ENCODE measurements at regions not wholly inside any gene's neighbourhood (a gene's known extent, or its start where the extent isn't known, plus 50 kb on each side); places are given as distances from the start of the nearest gene placed in this dataset.

DNA sequence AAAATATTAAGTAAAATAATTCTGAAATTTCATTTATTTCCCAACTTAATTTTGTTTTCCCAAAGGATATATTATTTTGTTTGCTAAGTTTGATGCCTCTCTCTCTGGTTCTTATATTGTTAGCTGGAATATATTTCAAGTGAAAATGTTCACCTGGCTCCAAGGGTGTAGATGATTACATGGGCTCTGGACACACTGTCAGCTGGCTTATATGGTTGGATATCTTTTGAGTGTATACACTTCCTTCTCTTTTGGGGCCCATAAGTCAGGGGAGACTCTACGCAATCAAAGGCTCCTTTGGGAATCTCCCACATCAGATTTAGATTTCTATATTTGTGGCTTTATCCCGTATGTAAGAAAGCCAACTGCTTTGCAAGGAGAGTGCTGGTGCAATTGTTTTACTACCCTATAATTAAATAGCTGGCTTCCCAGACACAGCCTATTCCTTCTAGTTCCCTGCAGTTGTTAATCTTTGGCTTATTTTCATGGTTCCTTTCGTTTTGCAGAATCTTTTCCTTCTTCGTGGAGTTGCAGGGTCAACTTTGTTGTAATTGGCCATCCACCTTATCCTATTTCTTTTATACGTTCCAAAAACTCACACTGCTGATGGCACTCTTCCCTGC lies 225.7 kb downstream of the DPH6 start:
- TF ChIP-seq SP1 (IDR thresholded peaks at IDR 0.05) (no peak), NFRKB (IDR thresholded peaks at IDR 0.05) (no peak), FOXA1 (IDR thresholded peaks at IDR 0.05) (no peak), LEF1 (IDR thresholded peaks at IDR 0.05; ENCODE audit: borderline replicate concordance) (no peak), ZNF384 (IDR thresholded peaks at IDR 0.05) (no peak), FOXM1 (IDR thresholded peaks at IDR 0.05; ENCODE audit: borderline replicate concordance) (no peak), L3MBTL2 (conservative IDR thresholded peaks at IDR 0.05) (no peak), TARDBP (IDR thresholded peaks at IDR 0.05) (no peak)
- ChIA-PET CTCF (no interaction called here), POLR2A (no interaction called here)
- DNase-seq (ENCODE audit: extremely low spot score) = no peak

DNA sequence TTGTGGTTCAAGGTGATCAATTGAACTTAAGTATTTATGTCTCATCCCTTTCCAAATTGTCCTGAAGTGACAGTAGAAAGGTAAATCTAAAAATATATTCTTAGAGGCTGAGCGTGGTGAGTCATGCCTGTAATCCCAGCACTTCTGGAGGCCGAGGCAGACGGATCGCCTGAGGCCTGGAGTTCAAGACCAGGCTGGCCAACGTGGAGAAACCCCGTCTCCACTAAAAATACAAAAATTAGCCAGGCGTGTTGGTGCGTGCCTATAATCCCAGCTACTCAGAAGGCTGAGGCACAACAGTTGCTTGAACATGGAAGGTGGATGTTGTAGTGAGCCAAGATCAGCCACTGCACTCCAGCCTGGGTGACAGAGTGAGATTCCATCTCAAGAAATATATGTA lies 226.6 kb downstream of the DPH6 start:
- CTCF ChIA-PET = no interaction called here
- TF ChIP-seq NFRKB (IDR thresholded peaks at IDR 0.05) = no peak
- no peak for TF ChIP-seq FOXM1 (IDR thresholded peaks at IDR 0.05; ENCODE audit: borderline replicate concordance)
- no peak for TF ChIP-seq SP1 (IDR thresholded peaks at IDR 0.05)
- TF ChIP-seq, protein P1, sequence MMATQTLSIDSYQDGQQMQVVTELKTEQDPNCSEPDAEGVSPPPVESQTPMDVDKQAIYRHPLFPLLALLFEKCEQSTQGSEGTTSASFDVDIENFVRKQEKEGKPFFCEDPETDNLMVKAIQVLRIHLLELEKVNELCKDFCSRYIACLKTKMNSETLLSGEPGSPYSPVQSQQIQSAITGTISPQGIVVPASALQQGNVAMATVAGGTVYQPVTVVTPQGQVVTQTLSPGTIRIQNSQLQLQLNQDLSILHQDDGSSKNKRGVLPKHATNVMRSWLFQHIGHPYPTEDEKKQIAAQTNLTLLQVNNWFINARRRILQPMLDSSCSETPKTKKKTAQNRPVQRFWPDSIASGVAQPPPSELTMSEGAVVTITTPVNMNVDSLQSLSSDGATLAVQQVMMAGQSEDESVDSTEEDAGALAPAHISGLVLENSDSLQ (IDR thresholded peaks at IDR 0.05) = no peak
- no peak for TF ChIP-seq ZNF384 (IDR thresholded peaks at IDR 0.05)
- no peak for TF ChIP-seq LEF1 (IDR thresholded peaks at IDR 0.05; ENCODE audit: borderline replicate concordance)
- no peak for TF ChIP-seq BHLHE40 (IDR thresholded peaks at IDR 0.05; ENCODE audit: borderline replicate concordance)
- TF ChIP-seq ELF4 (IDR thresholded peaks at IDR 0.05) = no peak
- TF ChIP-seq HDGF (IDR thresholded peaks at IDR 0.05; ENCODE audit: borderline replicate concordance) = no peak
- TF ChIP-seq ARNT (IDR thresholded peaks at IDR 0.05) = no peak
- no peak for TF ChIP-seq TARDBP (IDR thresholded peaks at IDR 0.05)
- no peak for TF ChIP-seq L3MBTL2 (conservative IDR thresholded peaks at IDR 0.05)
- no peak for TF ChIP-seq FOXK2 (IDR thresholded peaks at IDR 0.05)
- POLR2A ChIA-PET = no interaction called here
- no peak for DNase-seq (ENCODE audit: extremely low spot score)

GRCh38 chr15:35317217-35317616 lies 228.7 kb downstream of the DPH6 start:
- no peak for DNase-seq (ENCODE audit: extremely low spot score)
- CTCF ChIA-PET = no interaction called here
- POLR2A ChIA-PET = no interaction called here
- TF ChIP-seq SP1 (IDR thresholded peaks at IDR 0.05) = no peak
- no peak for TF ChIP-seq HDGF (IDR thresholded peaks at IDR 0.05; ENCODE audit: borderline replicate concordance)
- TF ChIP-seq, protein P1 (IDR thresholded peaks at IDR 0.05) = no peak
- TF ChIP-seq BHLHE40 (IDR thresholded peaks at IDR 0.05; ENCODE audit: borderline replicate concordance) = no peak
- no peak for TF ChIP-seq ARNT (IDR thresholded peaks at IDR 0.05)
- no peak for TF ChIP-seq TARDBP (IDR thresholded peaks at IDR 0.05)
- no peak for TF ChIP-seq FOXK2 (IDR thresholded peaks at IDR 0.05)
- TF ChIP-seq ELF4 (IDR thresholded peaks at IDR 0.05) = no peak
- no peak for TF ChIP-seq CTBP1 (IDR thresholded peaks at IDR 0.05; ENCODE audit: borderline replicate concordance)
- TF ChIP-seq SUZ12 (IDR thresholded peaks at IDR 0.05) = no peak
- no peak for TF ChIP-seq NFRKB (IDR thresholded peaks at IDR 0.05)
- TF ChIP-seq L3MBTL2 (conservative IDR thresholded peaks at IDR 0.05) = no peak
- no peak for TF ChIP-seq LEF1 (IDR thresholded peaks at IDR 0.05; ENCODE audit: borderline replicate concordance)

DNA sequence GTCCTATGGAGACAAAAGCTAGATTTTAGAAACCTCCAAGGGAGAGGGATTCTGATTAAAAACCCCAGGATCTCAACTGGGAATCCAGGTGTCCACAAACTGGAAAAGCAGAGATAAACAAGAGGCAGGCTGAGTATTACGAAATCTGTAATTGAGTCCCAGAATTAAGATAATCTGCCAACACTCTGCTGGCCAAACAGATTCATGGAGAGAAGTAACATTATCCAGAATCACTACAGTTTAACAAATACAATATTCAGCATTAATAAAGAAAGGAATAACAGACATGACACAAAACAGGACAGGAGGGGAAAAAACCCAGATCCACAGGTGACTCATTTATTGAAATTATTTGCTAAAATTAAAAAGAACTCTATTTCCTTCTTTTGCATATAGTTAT lies 227.2 kb upstream of the NANOGP8 start:
- POLR2A ChIA-PET = no interaction called here
- no peak for DNase-seq (ENCODE audit: extremely low spot score)
- CTCF ChIA-PET = no interaction called here
- TF ChIP-seq ARNT (IDR thresholded peaks at IDR 0.05) (no peak), L3MBTL2 (conservative IDR thresholded peaks at IDR 0.05) (no peak), TARDBP (IDR thresholded peaks at IDR 0.05) (no peak), LEF1 (IDR thresholded peaks at IDR 0.05; ENCODE audit: borderline replicate concordance) (no peak), HDGF (IDR thresholded peaks at IDR 0.05; ENCODE audit: borderline replicate concordance) (no peak), FOXK2 (IDR thresholded peaks at IDR 0.05) (no peak), ELF4 (IDR thresholded peaks at IDR 0.05) (no peak), NFRKB (IDR thresholded peaks at IDR 0.05) (no peak), FOXM1 (IDR thresholded peaks at IDR 0.05; ENCODE audit: borderline replicate concordance) (no peak), FOXA1 (IDR thresholded peaks at IDR 0.05) (no peak), SP1 (IDR thresholded peaks at IDR 0.05) (no peak), BHLHE40 (IDR thresholded peaks at IDR 0.05; ENCODE audit: borderline replicate concordance) (no peak), CTBP1 (IDR thresholded peaks at IDR 0.05; ENCODE audit: borderline replicate concordance) (no peak), SUZ12 (IDR thresholded peaks at IDR 0.05) (no peak)
- TF ChIP-seq, protein P1 (IDR thresholded peaks at IDR 0.05) = no peak

GRCh38 chr15:35311615-35312014 lies 226.5 kb upstream of the NANOGP8 start:
- CTCF ChIA-PET = no interaction called here
- DNase-seq (ENCODE audit: extremely low spot score) = no peak
- POLR2A ChIA-PET = no interaction called here
- TF ChIP-seq NFRKB (IDR thresholded peaks at IDR 0.05) (no peak), ELF4 (IDR thresholded peaks at IDR 0.05) (no peak), FOXA1 (IDR thresholded peaks at IDR 0.05) (no peak), ZNF384 (IDR thresholded peaks at IDR 0.05) (no peak), ARNT (IDR thresholded peaks at IDR 0.05) (no peak)

- TF ChIP-seq SUZ12 (IDR thresholded peaks at IDR 0.05) (no peak), FOXK2 (IDR thresholded peaks at IDR 0.05) (no peak), HDGF (IDR thresholded peaks at IDR 0.05; ENCODE audit: borderline replicate concordance) (no peak), ARNT (IDR thresholded peaks at IDR 0.05) (no peak), ZNF384 (IDR thresholded peaks at IDR 0.05) (no peak), NFRKB (IDR thresholded peaks at IDR 0.05) (no peak)
- no peak for DNase-seq (ENCODE audit: extremely low spot score)
- ChIA-PET CTCF (interaction anchor here (0.5 kb wide), 1 partner anchor 48 kb away, joined by 3 read pairs; no protein-coding TSS in a partner anchor), POLR2A (no interaction called here)
These were observed 224.8 kb upstream of the NANOGP8 start for GRCh38 chr15:35309886-35310285.

Measured in HEK293T (cell line).